ENCODE measurements at regions not wholly inside any gene's neighbourhood (a gene's known extent, or its start where the extent isn't known, plus 50 kb on each side); places are given as distances from the start of the nearest gene placed in this dataset.

DNA sequence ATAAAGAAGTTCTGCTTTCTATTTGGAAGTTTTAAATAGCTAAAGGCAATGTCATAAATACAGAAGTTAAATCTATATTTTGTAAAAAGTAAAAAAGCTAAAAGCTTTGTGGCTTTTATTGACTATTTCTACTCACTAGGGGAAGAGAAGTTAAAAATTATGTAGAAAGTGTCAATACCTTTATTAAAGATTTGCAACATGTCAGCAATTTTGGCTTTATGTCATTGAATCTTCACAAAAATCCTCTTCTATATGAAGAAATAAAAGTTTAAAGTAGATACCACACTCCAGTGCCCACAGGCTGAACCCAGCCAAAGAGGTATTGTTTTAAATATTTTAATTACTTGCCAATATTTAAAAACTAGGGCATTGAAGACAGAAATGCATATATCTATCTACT, 160.6 kb upstream of the HSF2 start:
- TF ChIP-seq, protein P1, sequence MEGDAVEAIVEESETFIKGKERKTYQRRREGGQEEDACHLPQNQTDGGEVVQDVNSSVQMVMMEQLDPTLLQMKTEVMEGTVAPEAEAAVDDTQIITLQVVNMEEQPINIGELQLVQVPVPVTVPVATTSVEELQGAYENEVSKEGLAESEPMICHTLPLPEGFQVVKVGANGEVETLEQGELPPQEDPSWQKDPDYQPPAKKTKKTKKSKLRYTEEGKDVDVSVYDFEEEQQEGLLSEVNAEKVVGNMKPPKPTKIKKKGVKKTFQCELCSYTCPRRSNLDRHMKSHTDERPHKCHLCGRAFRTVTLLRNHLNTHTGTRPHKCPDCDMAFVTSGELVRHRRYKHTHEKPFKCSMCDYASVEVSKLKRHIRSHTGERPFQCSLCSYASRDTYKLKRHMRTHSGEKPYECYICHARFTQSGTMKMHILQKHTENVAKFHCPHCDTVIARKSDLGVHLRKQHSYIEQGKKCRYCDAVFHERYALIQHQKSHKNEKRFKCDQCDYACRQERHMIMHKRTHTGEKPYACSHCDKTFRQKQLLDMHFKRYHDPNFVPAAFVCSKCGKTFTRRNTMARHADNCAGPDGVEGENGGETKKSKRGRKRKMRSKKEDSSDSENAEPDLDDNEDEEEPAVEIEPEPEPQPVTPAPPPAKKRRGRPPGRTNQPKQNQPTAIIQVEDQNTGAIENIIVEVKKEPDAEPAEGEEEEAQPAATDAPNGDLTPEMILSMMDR (IDR thresholded peaks at IDR 0.05), result no peak

DNA sequence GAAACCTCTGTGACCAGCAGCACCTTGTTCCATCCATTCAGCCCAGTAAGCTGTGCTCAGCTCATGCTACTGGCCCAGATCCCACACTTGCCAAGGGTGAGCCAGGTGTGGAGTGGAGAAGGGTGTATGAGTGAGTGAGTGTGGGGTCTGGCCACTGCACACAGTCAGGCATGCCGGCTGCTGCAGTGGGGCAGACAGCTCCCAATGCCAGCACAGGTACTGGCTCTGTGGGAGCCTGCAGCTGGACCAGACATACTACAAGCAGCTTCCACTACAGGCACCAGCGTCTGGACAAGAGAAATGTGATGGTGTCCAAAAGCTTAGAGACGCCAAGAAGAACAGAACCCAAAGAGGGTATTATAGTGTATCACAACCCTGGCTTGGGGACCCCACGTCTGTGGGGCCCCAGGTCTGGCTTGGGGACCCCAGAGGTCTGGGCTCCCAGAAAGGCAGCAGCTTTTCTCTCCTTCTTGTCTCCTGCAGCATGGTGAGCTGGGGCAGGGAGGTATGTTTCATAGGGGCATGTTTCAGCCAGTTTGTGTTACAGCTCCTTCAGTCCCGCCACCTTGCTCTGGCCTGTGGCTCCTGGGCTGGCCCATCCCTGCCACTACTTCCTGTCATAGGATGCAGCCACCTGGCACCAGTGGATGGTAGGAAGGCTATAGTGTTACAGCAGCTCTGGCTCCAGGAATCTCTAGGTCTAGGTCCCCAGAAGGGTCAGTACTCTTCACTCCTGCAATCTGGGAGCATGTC, 152.4 kb upstream of the HSF2 start:
- H3K4me1 Mint-ChIP-seq, result no peaks in the 10 kb centered on the region
- TF ChIP-seq, protein P1 (IDR thresholded peaks at IDR 0.05), result no peak
- H3K27me3 Mint-ChIP-seq (ENCODE audit: low read depth, poor library complexity), result peaks cover 5% of the 10 kb centered on the region
- no peak overlapping the region for H3K27ac Mint-ChIP-seq
- DNase-seq, result no peak
- H3K4me3 Mint-ChIP-seq, result no peak overlapping the region
- no peaks in the 10 kb centered on the region for H3K36me3 Mint-ChIP-seq (ENCODE audit: low read depth)
- peaks cover 8% of the 10 kb centered on the region for H3K9me3 Mint-ChIP-seq

More for the DNA sequence above, 160.6 kb upstream of the HSF2 start:
- no peak overlapping the region for H3K27ac Mint-ChIP-seq
- peaks cover 8% of the 10 kb centered on the region for H3K9me3 Mint-ChIP-seq
- H3K27me3 Mint-ChIP-seq (ENCODE audit: low read depth, poor library complexity), result peaks cover 5% of the 10 kb centered on the region
- DNase-seq, result no peak
- no peak overlapping the region for H3K4me3 Mint-ChIP-seq
- H3K4me1 Mint-ChIP-seq, result no peaks in the 10 kb centered on the region
- H3K36me3 Mint-ChIP-seq (ENCODE audit: low read depth), result no peaks in the 10 kb centered on the region

DNA sequence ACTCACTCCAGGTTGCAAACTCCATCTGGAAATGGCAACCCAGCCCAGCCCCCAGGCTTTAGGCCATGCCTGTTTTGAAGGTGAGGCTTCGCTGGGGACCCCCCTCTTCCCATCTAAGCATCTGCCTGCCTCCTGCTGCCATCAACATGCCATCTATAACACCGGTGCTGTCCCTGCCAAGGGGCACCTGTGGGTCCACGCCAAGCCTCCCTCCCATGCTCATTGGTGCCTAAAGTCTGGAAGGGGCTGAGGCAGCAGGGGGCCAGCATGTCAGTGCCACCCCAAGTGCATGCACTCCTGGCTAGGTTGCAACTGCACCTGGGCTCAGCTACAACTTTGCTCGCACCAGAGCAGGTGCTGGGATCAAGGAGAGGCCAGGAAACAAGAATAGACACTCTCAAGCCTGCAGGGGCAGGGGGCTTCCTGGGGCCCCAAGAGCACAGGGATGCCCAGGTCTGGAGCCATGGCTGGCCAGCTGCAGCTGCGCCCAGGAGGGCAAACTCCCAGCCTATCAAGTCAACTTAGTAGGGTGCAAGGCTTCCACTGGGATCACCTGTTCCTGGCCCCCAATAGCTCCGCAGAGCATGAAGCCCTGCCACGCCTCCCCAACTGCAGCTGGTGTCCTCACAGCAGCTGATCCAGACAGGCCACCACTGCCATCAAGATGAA, 151.3 kb upstream of the HSF2 start:
- Mint-ChIP-seq H3K4me3 (no peak overlapping the region), H3K27me3 (ENCODE audit: low read depth, poor library complexity) (peaks cover 5% of the 10 kb centered on the region)

DNA sequence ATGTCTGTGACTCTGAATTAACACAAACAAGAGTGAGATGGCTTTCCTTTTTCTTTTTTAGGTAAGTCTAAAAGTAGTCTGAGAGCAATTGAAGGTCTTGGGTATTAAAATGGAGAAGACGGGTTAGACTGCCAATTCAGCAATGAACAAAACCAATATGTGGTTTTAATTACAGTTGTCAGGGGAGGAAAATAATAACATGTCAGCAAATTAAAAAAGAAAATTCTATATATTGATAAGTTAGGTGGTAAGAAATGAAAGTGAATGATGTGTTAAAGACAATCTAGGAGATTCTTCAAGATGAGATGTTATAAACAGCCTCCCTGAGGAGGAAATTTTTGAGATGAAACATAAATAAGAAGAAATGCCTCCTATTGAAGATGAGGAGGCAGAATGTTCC, 150.6 kb upstream of the HSF2 start:
- no peak for DNase-seq
- TF ChIP-seq, protein P1 (IDR thresholded peaks at IDR 0.05), result no peak
- H3K36me3 Mint-ChIP-seq (ENCODE audit: low read depth), result no peaks in the 10 kb centered on the region
- H3K27ac Mint-ChIP-seq, result no peak overlapping the region
- no peaks in the 10 kb centered on the region for H3K9me3 Mint-ChIP-seq
- no peaks in the 10 kb centered on the region for H3K27me3 Mint-ChIP-seq (ENCODE audit: low read depth, poor library complexity)
- H3K4me1 Mint-ChIP-seq, result no peaks in the 10 kb centered on the region
- H3K4me3 Mint-ChIP-seq, result no peak overlapping the region

More for the DNA sequence above, 151.3 kb upstream of the HSF2 start:
- H3K36me3 Mint-ChIP-seq (ENCODE audit: low read depth), result no peaks in the 10 kb centered on the region
- H3K27ac Mint-ChIP-seq, result no peak overlapping the region
- no peak for DNase-seq
- H3K9me3 Mint-ChIP-seq, result peaks cover 6% of the 10 kb centered on the region
- TF ChIP-seq, protein P1 (IDR thresholded peaks at IDR 0.05), result no peak
- no peaks in the 10 kb centered on the region for H3K4me1 Mint-ChIP-seq

DNA sequence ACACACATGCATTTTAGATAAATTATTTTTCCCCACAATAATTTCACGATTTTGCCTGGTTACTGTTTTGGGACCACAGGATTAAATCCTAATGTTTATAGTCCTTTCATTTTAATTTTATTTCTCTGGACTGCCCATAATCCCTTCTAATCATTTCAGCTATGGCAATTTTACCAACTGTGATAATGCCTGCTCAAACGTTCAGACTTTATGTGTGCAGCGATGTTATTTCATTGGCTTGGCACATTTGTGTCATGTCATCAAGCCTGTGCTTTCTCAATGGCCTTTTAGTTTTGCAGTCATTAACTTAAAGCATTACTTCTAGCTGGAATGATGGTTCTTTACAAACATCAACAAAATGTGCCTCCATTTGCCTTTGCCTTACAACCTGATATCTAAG, 140.6 kb upstream of the HSF2 start:
- TF ChIP-seq, protein P1 (IDR thresholded peaks at IDR 0.05), result no peak
- H3K4me1 Mint-ChIP-seq, result no peaks in the 10 kb centered on the region
- H3K27me3 Mint-ChIP-seq (ENCODE audit: low read depth, poor library complexity), result no peaks in the 10 kb centered on the region
- H3K4me3 Mint-ChIP-seq, result no peak overlapping the region
- DNase-seq, result no peak
- H3K9me3 Mint-ChIP-seq, result no peaks in the 10 kb centered on the region
- no peaks in the 10 kb centered on the region for H3K36me3 Mint-ChIP-seq (ENCODE audit: low read depth)
- H3K27ac Mint-ChIP-seq, result no peak overlapping the region

All from nephron progenitor cell (in vitro differentiated cells).